ENCODE measurements at regions not wholly inside any gene's neighbourhood (a gene's known extent, or its start where the extent isn't known, plus 50 kb on each side); places are given as distances from the start of the nearest gene placed in this dataset.

- no peak for TF ChIP-seq ZFP30 (CRISPR knock-in tag; IDR thresholded peaks at IDR 0.05)
- no peak for TF ChIP-seq PATZ1 (CRISPR knock-in tag; IDR thresholded peaks at IDR 0.05; ENCODE audit: borderline replicate concordance)
- TF ChIP-seq ARNTL (CRISPR knock-in tag; IDR thresholded peaks at IDR 0.05; ENCODE audit: borderline replicate concordance, low read depth) = no peak
- no peak for TF ChIP-seq TSHZ2 (CRISPR knock-in tag; IDR thresholded peaks at IDR 0.05)
- no peak for TF ChIP-seq ZFP3 (CRISPR knock-in tag; IDR thresholded peaks at IDR 0.05)
These were observed 372.1 kb downstream of the BRD1 start for GRCh38 chr22:49455595-49455994.

Data from SK-N-SH treated with all-trans-retinoic acid at 6 μM for 48 hours (cell line).